K562 (cell line): ENCODE measurements at regions not wholly inside any gene's neighbourhood (a gene's known extent, or its start where the extent isn't known, plus 50 kb on each side); places are given as distances from the start of the nearest gene placed in this dataset.

Experiments
- ATAC-seq: fragments of 200-7000 bp; cut with Tn5 transposase; 3 replicates; pipeline ENCODE4 v1.9.1; 2020; ENCODE audit warnings: moderate library complexity
- BruUV-seq: library from RNA; stranded (reverse); fragments of 400-500 nt; replicated peaks from 2 replicates; lab custom pipeline; 2021; lab: Mats Ljungman, UMichigan
- CTCF ChIA-PET: fragments of 300-600 bp; formaldehyde crosslinking; extraction: SDS; loops from one replicate; lab custom pipeline; 2021; ENCODE audit warnings: low intra/inter-chr PET ratio; lab: Yijun Ruan, JAX
- POLR2A ChIA-PET: fragments of 300-600, 350-650 bp; sonication (Branson Sonifier 250); formaldehyde crosslinking; extraction: SDS; loops from one replicate; lab custom pipeline; 2021; ENCODE audit warnings: antibody characterized with exemption, inconsistent platforms; lab: Yijun Ruan, JAX
- DNase-seq, 4 experiments: peaks; one replicate each; pipeline versions ENCODE4 v3.0.0 to v3.0.0-alpha.2; 2011 to 2018; ENCODE audit warnings: low spot score in 3 of 4, mixed read lengths in 3 of 4; ENCODE audit errors: extremely low read depth in 1 of 4
- FAIRE-seq: peaks from 2 replicates; lab custom pipeline; 2011; peaks lifted over from hg19 to GRCh38; lab: Jason Lieb, UNC
- H2AFZ ChIP-seq: 2 replicates; pipeline ENCODE4 v1.6.0; 2011; ENCODE audit warnings: low read depth, low read length, control low read depth, inconsistent platforms
- H3K27ac ChIP-seq: fragments of 200-600 bp; 3 replicates; pipeline ENCODE4 v1.8.0; 2011; ENCODE audit warnings: low read depth, mild to moderate bottlenecking, control low read depth, inconsistent platforms, low read length, moderate library complexity, mixed read lengths; ENCODE audit errors: extremely low read depth
- H3K27me3 ChIP-seq, 2 experiments: fragments of 300-600 bp in 1 of 2; 2 replicates in 1 of 2; 3 replicates in 1 of 2; pipeline versions ENCODE4 v1.6.0 to v1.8.0; 2011; ENCODE audit warnings: inconsistent platforms in 2 of 2, low read length in 2 of 2, mild to moderate bottlenecking in 1 of 2, mixed read lengths in 1 of 2, moderate library complexity in 1 of 2; ENCODE audit not compliant: control insufficient read depth in 2 of 2, insufficient read depth in 2 of 2
- H3K36me3 ChIP-seq: fragments of 300-600 bp; 3 replicates; pipeline ENCODE4 v1.8.0; 2011; ENCODE audit warnings: mild to moderate bottlenecking, low read length, inconsistent platforms; ENCODE audit not compliant: control insufficient read depth, insufficient read depth
- H3K4me1 ChIP-seq, 2 experiments: fragments of 200-600 bp in 1 of 2; replicated peaks in 1 of 2; 2 replicates in 1 of 2; 3 replicates in 1 of 2; pipeline versions ENCODE4 v1.5.1 to v1.8.0; 2011; ENCODE audit warnings: inconsistent platforms in 2 of 2, low read length in 2 of 2, mild to moderate bottlenecking in 1 of 2, mixed read lengths in 1 of 2, moderate library complexity in 1 of 2; ENCODE audit not compliant: control insufficient read depth in 2 of 2, insufficient read depth in 2 of 2
- H3K4me2 ChIP-seq: 2 replicates; pipeline ENCODE4 v1.6.1; 2011; ENCODE audit warnings: low read length, control low read depth, inconsistent platforms, mixed read lengths; ENCODE audit not compliant: insufficient read depth
- H3K4me3 ChIP-seq: fragments of 200-600 bp; sonication (generic), shearing (Covaris generic); 2 replicates; pipeline ENCODE4 v1.5.1; 2016; ENCODE audit warnings: control low read depth, inconsistent platforms
- H3K79me2 ChIP-seq: fragments of 200-600 bp; 3 replicates; pipeline ENCODE4 v1.8.0; 2011; ENCODE audit warnings: low read length, inconsistent platforms; ENCODE audit not compliant: control insufficient read depth, insufficient read depth
- H3K9ac ChIP-seq, 2 experiments: 2 replicates each; pipeline versions ENCODE4 v1.6.0 to v1.6.1; 2011; ENCODE audit warnings: low read depth in 2 of 2, low read length in 2 of 2, control low read depth in 1 of 2, inconsistent platforms in 1 of 2, mild to moderate bottlenecking in 1 of 2, mixed read lengths in 1 of 2; ENCODE audit not compliant: insufficient read depth in 1 of 2
- H3K9me1 ChIP-seq: one replicate; pipeline ENCODE4 v1.6.0; 2011; ENCODE audit warnings: inconsistent platforms, mild to moderate bottlenecking, low read length, moderate library complexity; ENCODE audit not compliant: control insufficient read depth, insufficient read depth
- H3K9me3 ChIP-seq: replicated peaks from 2 replicates; pipeline ENCODE4 v1.5.1; 2011; ENCODE audit warnings: low read depth, low read length, inconsistent platforms; ENCODE audit not compliant: control insufficient read depth, insufficient read depth
- H4K20me1 ChIP-seq: replicated peaks from 2 replicates; pipeline ENCODE4 v1.6.1; 2011; ENCODE audit warnings: low read length, inconsistent platforms, mixed read lengths; ENCODE audit not compliant: control insufficient read depth, insufficient read depth
- CBX1 ChIP-seq: sonication (generic); IDR thresholded peaks from 2 replicates; pipeline ENCODE4 v1.6.1; 2016; ENCODE audit warnings: antibody characterized with exemption, low read depth, mild to moderate bottlenecking
- EHMT2 ChIP-seq: fragments of 450-650 bp; IDR thresholded peaks from 2 replicates; pipeline ENCODE4 v1.6.1; 2018; ENCODE audit warnings: antibody characterized with exemption
- HINFP ChIP-seq: fragments of 450-650 bp; conservative IDR thresholded peaks from 2 replicates; pipeline ENCODE4 v1.6.1; 2016; ENCODE audit warnings: missing genetic modification characterization, low read depth, mild to moderate bottlenecking, control low read depth, missing compliant biosample characterization
- MCM5 ChIP-seq: fragments of 450-650 bp; IDR thresholded peaks from 2 replicates; pipeline ENCODE4 v1.6.1; 2016; ENCODE audit warnings: low read depth
- MYBL2 ChIP-seq, 2 experiments: fragments of 450-650 bp in 1 of 2; sonication (generic) in 1 of 2; formaldehyde crosslinking in 1 of 2; IDR thresholded peaks; 2 replicates each; pipeline versions ENCODE4 v1.6.1 to v1.8.1; 2017 to 2022; ENCODE audit warnings: borderline replicate concordance in 1 of 2, inconsistent platforms in 1 of 2, low read depth in 1 of 2, mild to moderate bottlenecking in 1 of 2, missing genetic modification reagents in 1 of 2, moderate library complexity in 1 of 2
- NR3C1 ChIP-seq: sonication (generic); formaldehyde crosslinking; IDR thresholded peaks from 2 replicates; pipeline ENCODE4 v1.8.1; 2022; ENCODE audit warnings: missing genetic modification reagents
- SMARCE1 ChIP-seq: fragments of 450-650 bp; IDR thresholded peaks from 2 replicates; pipeline ENCODE4 v1.7.1; 2016; ENCODE audit warnings: mild to moderate bottlenecking
- TAF15 ChIP-seq: fragments of 200-400 bp; formaldehyde crosslinking; IDR thresholded peaks from 2 replicates; pipeline ENCODE4 v1.6.1; 2017; ENCODE audit warnings: mild to moderate bottlenecking, low read depth, low read length, moderate library complexity
- TFAP4 ChIP-seq: sonication (generic); formaldehyde crosslinking; IDR thresholded peaks from 2 replicates; pipeline ENCODE4 v1.8.0; 2022; ENCODE audit warnings: missing genetic modification reagents, mild to moderate bottlenecking, moderate library complexity, borderline replicate concordance
- ZBTB2 ChIP-seq: fragments of 450-650 bp; IDR thresholded peaks from 2 replicates; pipeline ENCODE4 v1.6.1; 2016; ENCODE audit warnings: antibody characterized with exemption
- ZBTB49 ChIP-seq: sonication (generic); formaldehyde crosslinking; IDR thresholded peaks from 2 replicates; pipeline ENCODE4 v1.8.0; 2022; ENCODE audit warnings: missing genetic modification reagents, mild to moderate bottlenecking, borderline replicate concordance
- ZNF512 ChIP-seq: IDR thresholded peaks from 2 replicates; pipeline ENCODE4 v1.6.1; 2016; ENCODE audit warnings: missing genetic modification characterization, missing compliant biosample characterization
- WGBS: fragments of 100-300 bp; shearing (Covaris generic); methylation state at CpG from one replicate; pipeline ENCODE4 v1.1.6; 2016; ENCODE audit warnings: low coverage, mixed read lengths; ENCODE audit not compliant: insufficient coverage; ENCODE audit errors: missing lambda C conversion rate; 5-methylcytosine and 5-hydroxymethylcytosine counted together
- in situ Hi-C: fragments of 300-500 bp; cut with MboI; formaldehyde crosslinking; loops from 4 replicates; pipeline ENCODE4 v1.15.0; 2018; ENCODE audit warnings: inconsistent platforms, mixed read lengths
- intact Hi-C: fragments of 100-400 bp; cut with micrococcal nuclease; formaldehyde crosslinking; loops from 2 replicates; pipeline ENCODE4 v1.14.2; 2022

- TF ChIP-seq TFAP4: peak; percentile 74; the same call in 1 of the 2 replicates
These were observed 72.3 kb upstream of the LEP start (continued) for GRCh38 chr7:128168667-128169210.

GRCh38 chr7:128170461-128170860 is 70.6 kb upstream of the LEP start:
- POLR2A ChIA-PET: interaction anchor here (0.7 to 2.2 kb wide), 3 partner anchors 9 to 33 kb away, joined by 3 to 6 read pairs (median 3); no protein-coding TSS in a partner anchor
- intact Hi-C loops: no loop called here
- Histone ChIP-seq H3K4me2 (no peak overlapping the region), H3K4me3 (no peak overlapping the region)
- TF ChIP-seq NR3C1 (no peak), ZBTB49 (CRISPR knock-in tag) (no peak), MYBL2 (IDR thresholded peaks at IDR 0.05; ENCODE audit: low read depth) (no peak), MYBL2 (CRISPR knock-in tag; IDR thresholded peaks at IDR 0.05; ENCODE audit: borderline replicate concordance) (no peak), MCM5 (no peak), EHMT2 (no peak), TAF15 (no peak), ZNF512 (tag) (no peak), SMARCE1 (no peak), ZBTB2 (no peak), HINFP (tag) (no peak), CBX1 (no peak)
- TF ChIP-seq, all 486 proteins: peak for 0
- no peak for DNase-seq
- Histone ChIP-seq H4K20me1 (peaks cover 21% of the 10 kb centered on the region), H3K9me3 (no peaks in the 10 kb centered on the region), H3K36me3 (no peaks in the 10 kb centered on the region), H3K27ac (no peak overlapping the region), H3K79me2 (no peaks in the 10 kb centered on the region), H3K4me1 (peaks cover 0 to 24% of the 10 kb centered on the region in 2 experiments; a peak in 2 of 5 replicates), H2AFZ (no peak overlapping the region), H3K27me3 (peaks cover 43 to 77% of the 10 kb centered on the region in 2 experiments), H3K9me1 (peaks cover 4% of the 10 kb centered on the region), H3K9ac (no peak overlapping the region)
- FAIRE-seq: no peak
- no peak for ATAC-seq
- in situ Hi-C loops: no loop called here
- no TSS peak for BruUV-seq
- CTCF ChIA-PET: interaction anchor here (0.7 kb wide), 1 partner anchor 20 kb away, joined by 3 read pairs; no protein-coding TSS in a partner anchor
- WGBS: 9% methylated on average over 1 of the region's 1 CpG
